ENCODE measurements at regions not wholly inside any gene's neighbourhood (a gene's known extent, or its start where the extent isn't known, plus 50 kb on each side); places are given as distances from the start of the nearest gene placed in this dataset.
"Not testable (repeated sequence)": the region's sequence is repeated elsewhere in the genome, so short reads cannot be mapped to it uniquely, and the experiment has no call there.

- not testable (repeated sequence) for H3K4me2 ChIP-seq (ENCODE audit: low read length)
Measured at GRCh38 chr21:38091061-38091460, 165.7 kb upstream of the KCNJ15 start.

GRCh38 chr21:38092051-38092450 lies 164.7 kb upstream of the KCNJ15 start:
- no peaks in the 10 kb centered on the region for H3K4me1 ChIP-seq (ENCODE audit: control insufficient read depth in 1 of 2, insufficient read depth in 2 of 2, low read length in 2 of 2)
- no peak overlapping the region for H4K12ac ChIP-seq (ENCODE audit: low read depth, low read length)
- no peak overlapping the region for H4K8ac ChIP-seq (ENCODE audit: low read depth, low read length)
- H3K9me3 ChIP-seq (ENCODE audit: insufficient read depth, low read depth, low read length), result no peaks in the 10 kb centered on the region
- no peak overlapping the region for H3K23ac ChIP-seq (ENCODE audit: low read length)
- H3K9ac ChIP-seq (ENCODE audit: low read length), result no peak overlapping the region
- H3K14ac ChIP-seq (ENCODE audit: low read length), result no peak overlapping the region
- no peak overlapping the region for H3K4ac ChIP-seq (ENCODE audit: low read depth, low read length)
- WGBS (ENCODE audit: extremely low coverage, insufficient coverage, insufficient read length), result no CpG with 5 or more reads among the region's 6 CpGs
- no peak overlapping the region for H2BK12ac ChIP-seq (ENCODE audit: low read length)
- no peak overlapping the region for H2BK5ac ChIP-seq (ENCODE audit: low read depth, low read length, poor library complexity)
- no peak overlapping the region for H2BK120ac ChIP-seq (ENCODE audit: insufficient read depth, low read length, poor library complexity)
- no peaks in the 10 kb centered on the region for H3K36me3 ChIP-seq (ENCODE audit: control insufficient read depth in 1 of 2, insufficient read depth in 2 of 2, low read length in 2 of 2)
- H3K27ac ChIP-seq (ENCODE audit: low read depth, low read length), result no peak overlapping the region
- DNase-seq, result no peak
- H3K79me2 ChIP-seq (ENCODE audit: control insufficient read depth, insufficient read depth, low read length, poor library complexity), result no peaks in the 10 kb centered on the region
- no peak overlapping the region for H3K18ac ChIP-seq (ENCODE audit: low read length)
- H2AFZ ChIP-seq (ENCODE audit: insufficient read depth, low read length, poor library complexity), result no peak overlapping the region
- no peak overlapping the region for H3K4me3 ChIP-seq (ENCODE audit: low read depth, low read length)
- H4K91ac ChIP-seq (ENCODE audit: low read depth, low read length), result no peak overlapping the region
- H3K4me2 ChIP-seq (ENCODE audit: low read length), result no peak overlapping the region
- H3K27me3 ChIP-seq (ENCODE audit: insufficient read depth, low read length), result no peaks in the 10 kb centered on the region
- no peak overlapping the region for H2AK5ac ChIP-seq (ENCODE audit: low read length)
- no peaks in the 10 kb centered on the region for H3K79me1 ChIP-seq (ENCODE audit: low read length)

More at GRCh38 chr21:38091061-38091460, 165.7 kb upstream of the KCNJ15 start:
- H2BK120ac ChIP-seq (ENCODE audit: insufficient read depth, low read length, poor library complexity); H3K27ac ChIP-seq (ENCODE audit: low read depth, low read length); H3K79me1 ChIP-seq (ENCODE audit: low read length); H4K8ac ChIP-seq (ENCODE audit: low read depth, low read length); H3K4me3 ChIP-seq (ENCODE audit: low read depth, low read length); H2AK5ac ChIP-seq (ENCODE audit: low read length); DNase-seq; H4K12ac ChIP-seq (ENCODE audit: low read depth, low read length); H3K27me3 ChIP-seq (ENCODE audit: insufficient read depth, low read length); H4K91ac ChIP-seq (ENCODE audit: low read depth, low read length); H3K9ac ChIP-seq (ENCODE audit: low read length); H3K9me3 ChIP-seq (ENCODE audit: insufficient read depth, low read depth, low read length); H2BK5ac ChIP-seq (ENCODE audit: low read depth, low read length, poor library complexity); H3K36me3 ChIP-seq (ENCODE audit: control insufficient read depth in 1 of 2, insufficient read depth in 2 of 2, low read length in 2 of 2); H3K4me1 ChIP-seq (ENCODE audit: control insufficient read depth in 1 of 2, insufficient read depth in 2 of 2, low read length in 2 of 2); H3K4ac ChIP-seq (ENCODE audit: low read depth, low read length); H2BK12ac ChIP-seq (ENCODE audit: low read length); H2AFZ ChIP-seq (ENCODE audit: insufficient read depth, low read length, poor library complexity); H3K23ac ChIP-seq (ENCODE audit: low read length); H3K14ac ChIP-seq (ENCODE audit: low read length); H3K18ac ChIP-seq (ENCODE audit: low read length); H3K79me2 ChIP-seq (ENCODE audit: control insufficient read depth, insufficient read depth, low read length, poor library complexity): not testable (repeated sequence)
- WGBS (ENCODE audit: extremely low coverage, insufficient coverage, insufficient read length), result no CpG with 5 or more reads among the region's 2 CpGs

GRCh38 chr21:38095220-38095619 lies 161.6 kb upstream of the KCNJ15 start:
- Histone ChIP-seq H3K9ac (ENCODE audit: low read length) (no peak overlapping the region), H4K8ac (ENCODE audit: low read depth, low read length) (no peak overlapping the region), H3K27me3 (ENCODE audit: insufficient read depth, low read length) (no peaks in the 10 kb centered on the region), H2BK5ac (ENCODE audit: low read depth, low read length, poor library complexity) (no peak overlapping the region), H2BK12ac (ENCODE audit: low read length) (no peak overlapping the region), H3K36me3 (ENCODE audit: control insufficient read depth in 1 of 2, insufficient read depth in 2 of 2, low read length in 2 of 2) (no peaks in the 10 kb centered on the region), H3K14ac (ENCODE audit: low read length) (no peak overlapping the region), H3K79me1 (ENCODE audit: low read length) (no peaks in the 10 kb centered on the region), H3K4ac (ENCODE audit: low read depth, low read length) (no peak overlapping the region), H3K9me3 (ENCODE audit: insufficient read depth, low read depth, low read length) (no peaks in the 10 kb centered on the region), H4K91ac (ENCODE audit: low read depth, low read length) (no peak overlapping the region), H3K18ac (ENCODE audit: low read length) (no peak overlapping the region), H2AK5ac (ENCODE audit: low read length) (no peak overlapping the region), H3K23ac (ENCODE audit: low read length) (no peak overlapping the region), H3K4me1 (ENCODE audit: control insufficient read depth in 1 of 2, insufficient read depth in 2 of 2, low read length in 2 of 2) (no peaks in the 10 kb centered on the region), H3K4me2 (ENCODE audit: low read length) (no peak overlapping the region), H2AFZ (ENCODE audit: insufficient read depth, low read length, poor library complexity) (no peak overlapping the region), H4K12ac (ENCODE audit: low read depth, low read length) (no peak overlapping the region), H3K4me3 (ENCODE audit: low read depth, low read length) (no peak overlapping the region), H3K79me2 (ENCODE audit: control insufficient read depth, insufficient read depth, low read length, poor library complexity) (no peaks in the 10 kb centered on the region), H3K27ac (ENCODE audit: low read depth, low read length) (no peak overlapping the region), H2BK120ac (ENCODE audit: insufficient read depth, low read length, poor library complexity) (no peak overlapping the region)
- no CpG with 5 or more reads among the region's 5 CpGs for WGBS (ENCODE audit: extremely low coverage, insufficient coverage, insufficient read length)
- peak; percentile 21 to 47 for DNase-seq

- Histone ChIP-seq H4K8ac (ENCODE audit: low read depth, low read length) (no peak overlapping the region), H3K9me3 (ENCODE audit: insufficient read depth, low read depth, low read length) (no peaks in the 10 kb centered on the region), H3K4ac (ENCODE audit: low read depth, low read length) (no peak overlapping the region), H2BK12ac (ENCODE audit: low read length) (no peak overlapping the region), H4K12ac (ENCODE audit: low read depth, low read length) (no peak overlapping the region), H3K4me2 (ENCODE audit: low read length) (no peak overlapping the region), H2BK5ac (ENCODE audit: low read depth, low read length, poor library complexity) (no peak overlapping the region), H3K36me3 (ENCODE audit: control insufficient read depth in 1 of 2, insufficient read depth in 2 of 2, low read length in 2 of 2) (no peaks in the 10 kb centered on the region), H3K27ac (ENCODE audit: low read depth, low read length) (no peak overlapping the region), H3K79me1 (ENCODE audit: low read length) (no peaks in the 10 kb centered on the region), H3K18ac (ENCODE audit: low read length) (no peak overlapping the region), H3K14ac (ENCODE audit: low read length) (no peak overlapping the region), H2BK120ac (ENCODE audit: insufficient read depth, low read length, poor library complexity) (no peak overlapping the region), H3K4me1 (ENCODE audit: control insufficient read depth in 1 of 2, insufficient read depth in 2 of 2, low read length in 2 of 2) (no peaks in the 10 kb centered on the region), H4K91ac (ENCODE audit: low read depth, low read length) (no peak overlapping the region), H3K23ac (ENCODE audit: low read length) (no peak overlapping the region), H2AFZ (ENCODE audit: insufficient read depth, low read length, poor library complexity) (no peak overlapping the region), H3K9ac (ENCODE audit: low read length) (no peak overlapping the region), H2AK5ac (ENCODE audit: low read length) (no peak overlapping the region), H3K4me3 (ENCODE audit: low read depth, low read length) (no peak overlapping the region), H3K27me3 (ENCODE audit: insufficient read depth, low read length) (no peaks in the 10 kb centered on the region), H3K79me2 (ENCODE audit: control insufficient read depth, insufficient read depth, low read length, poor library complexity) (no peaks in the 10 kb centered on the region)
- DNase-seq, result no peak
Measured at GRCh38 chr21:38097789-38098188, 159.0 kb upstream of the KCNJ15 start.

All from trophoblast cell (in vitro differentiated cells and primary cell).